ENCODE measurements at regions not wholly inside any gene's neighbourhood (a gene's known extent, or its start where the extent isn't known, plus 50 kb on each side); places are given as distances from the start of the nearest gene placed in this dataset.
A peak's percentile ranks its signal among the peaks of the same experiment; 100 is the strongest.

DNA sequence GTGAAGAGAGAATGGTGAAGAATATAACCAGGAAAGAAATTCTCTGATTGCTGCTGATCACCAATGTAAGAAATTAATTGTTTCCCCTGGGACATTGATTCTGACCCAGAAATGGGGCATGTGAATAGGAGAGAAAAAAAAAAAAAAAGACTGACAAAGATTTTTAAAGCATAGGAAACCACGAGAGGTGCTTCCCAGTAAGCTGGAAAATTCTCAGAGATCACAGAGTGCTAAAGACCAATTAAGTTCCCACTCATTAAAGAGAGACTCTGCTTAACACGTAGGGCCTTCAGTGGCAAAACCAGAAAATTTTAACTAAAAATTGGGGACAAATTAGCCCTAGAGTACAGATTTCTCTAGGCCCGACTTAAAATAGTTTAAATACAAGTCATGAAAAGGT is 604.4 kb downstream of the ARAP2 start:
- Mint-ChIP-seq H3K36me3 (no peaks in the 10 kb centered on the region), H3K27me3 (ENCODE audit: low read depth in 3 of 3) (no peaks in the 10 kb centered on the region), H3K4me3 (no peak overlapping the region), H3K9me3 (peaks cover 3 to 15% (median 9%) of the 10 kb centered on the region in 7 donors), H3K27ac (no peak overlapping the region), H3K4me1 (peaks cover 15% of the 10 kb centered on the region)
- Histone ChIP-seq H3K27ac (ENCODE audit: low read depth in 1 of 2, low read length in 2 of 2) (no peak overlapping the region), H3K27me3 (ENCODE audit: control insufficient read depth in 2 of 2, insufficient read depth in 2 of 2, low read length in 2 of 2) (no peaks in the 10 kb centered on the region), H3K9ac (ENCODE audit: insufficient read depth, low read length, poor library complexity, severe bottlenecking) (no peak overlapping the region), H3K79me2 (ENCODE audit: insufficient read depth, low read length) (no peaks in the 10 kb centered on the region), H3K9me3 (replicated peaks in 1 of 2; ENCODE audit: control insufficient read depth in 1 of 2, insufficient read depth in 1 of 2, low read length in 2 of 2) (peaks cover 0 to 6% of the 10 kb centered on the region in 2 donors), H4K20me1 (ENCODE audit: insufficient read depth, low read length) (no peaks in the 10 kb centered on the region), H3K4me1 (ENCODE audit: control insufficient read depth in 1 of 2, insufficient read depth in 2 of 2, low read length in 2 of 2) (peaks cover 9 to 16% of the 10 kb centered on the region in 2 donors), H3K36me3 (replicated peaks in 1 of 2; ENCODE audit: control insufficient read depth in 1 of 2, insufficient read depth in 2 of 2, low read length in 2 of 2) (no peaks in the 10 kb centered on the region), H2AFZ (ENCODE audit: insufficient read depth, low read depth, low read length, poor library complexity, severe bottlenecking) (no peak overlapping the region), H3K4me2 (replicated peaks; ENCODE audit: extremely low read depth, low read length, poor library complexity, severe bottlenecking) (no peak overlapping the region), H3K4me3 (replicated peaks in 1 of 3; ENCODE audit: low read depth in 2 of 3, low read length in 3 of 3) (no peak overlapping the region)
- TF ChIP-seq, protein P1, sequence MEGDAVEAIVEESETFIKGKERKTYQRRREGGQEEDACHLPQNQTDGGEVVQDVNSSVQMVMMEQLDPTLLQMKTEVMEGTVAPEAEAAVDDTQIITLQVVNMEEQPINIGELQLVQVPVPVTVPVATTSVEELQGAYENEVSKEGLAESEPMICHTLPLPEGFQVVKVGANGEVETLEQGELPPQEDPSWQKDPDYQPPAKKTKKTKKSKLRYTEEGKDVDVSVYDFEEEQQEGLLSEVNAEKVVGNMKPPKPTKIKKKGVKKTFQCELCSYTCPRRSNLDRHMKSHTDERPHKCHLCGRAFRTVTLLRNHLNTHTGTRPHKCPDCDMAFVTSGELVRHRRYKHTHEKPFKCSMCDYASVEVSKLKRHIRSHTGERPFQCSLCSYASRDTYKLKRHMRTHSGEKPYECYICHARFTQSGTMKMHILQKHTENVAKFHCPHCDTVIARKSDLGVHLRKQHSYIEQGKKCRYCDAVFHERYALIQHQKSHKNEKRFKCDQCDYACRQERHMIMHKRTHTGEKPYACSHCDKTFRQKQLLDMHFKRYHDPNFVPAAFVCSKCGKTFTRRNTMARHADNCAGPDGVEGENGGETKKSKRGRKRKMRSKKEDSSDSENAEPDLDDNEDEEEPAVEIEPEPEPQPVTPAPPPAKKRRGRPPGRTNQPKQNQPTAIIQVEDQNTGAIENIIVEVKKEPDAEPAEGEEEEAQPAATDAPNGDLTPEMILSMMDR (IDR thresholded peaks at IDR 0.05) = no peak
- WGBS (ENCODE audit: insufficient coverage) = 86% methylated on average over 1 of the region's 3 CpGs
- intact Hi-C loops (cut with micrococcal nuclease) = no loop called here
- DNase-seq = no peak

DNA sequence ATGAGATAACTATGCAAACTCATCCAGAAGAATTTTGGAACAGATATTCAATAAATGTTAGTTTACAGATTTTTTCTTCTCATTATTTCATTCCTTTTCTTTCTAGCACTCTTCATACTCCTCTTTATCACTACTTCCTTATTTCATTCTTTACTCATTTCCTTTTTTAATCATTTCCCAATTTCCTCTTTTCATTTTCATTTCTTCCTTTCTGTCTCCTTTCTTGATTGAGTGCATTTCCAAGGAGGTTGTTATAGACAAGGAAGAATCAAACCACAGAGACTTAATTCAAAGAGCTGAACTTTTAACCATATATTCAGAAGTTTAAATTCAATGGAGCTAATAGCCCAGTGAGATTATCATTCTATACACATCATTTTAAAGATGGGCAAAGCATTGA is 600.7 kb downstream of the ARAP2 start:
- Mint-ChIP-seq H3K27me3 (ENCODE audit: low read depth in 3 of 3) (no peaks in the 10 kb centered on the region), H3K9me3 (peaks cover 4 to 8% (median 6%) of the 10 kb centered on the region in 7 donors), H3K36me3 (no peaks in the 10 kb centered on the region), H3K27ac (peak overlapping the region in 6 of 7 donors; percentile 28 to 85 (median 59)), H3K4me1 (peaks cover 18% of the 10 kb centered on the region), H3K4me3 (peak overlapping the region in 1 of 2 donors; percentile 1)
- H3K27ac ChIP-seq (ENCODE audit: low read depth in 1 of 2, low read length in 2 of 2) = peak overlapping the region in 1 of 2 donors; percentile 50
- intact Hi-C loops (cut with micrococcal nuclease) = no loop called here
- peak overlapping the region in 1 of 3 experiments; percentile 5 for H3K4me3 ChIP-seq (replicated peaks in 1 of 3; ENCODE audit: low read depth in 2 of 3, low read length in 3 of 3)
- H2AFZ ChIP-seq (ENCODE audit: insufficient read depth, low read depth, low read length, poor library complexity, severe bottlenecking) = no peak overlapping the region
- H3K9me3 ChIP-seq (replicated peaks in 1 of 2; ENCODE audit: control insufficient read depth in 1 of 2, insufficient read depth in 1 of 2, low read length in 2 of 2) = peaks cover 0 to 6% of the 10 kb centered on the region in 2 donors
- H3K9ac ChIP-seq (ENCODE audit: insufficient read depth, low read length, poor library complexity, severe bottlenecking) = no peak overlapping the region
- peak overlapping the region; percentile 11 for H3K4me2 ChIP-seq (replicated peaks; ENCODE audit: extremely low read depth, low read length, poor library complexity, severe bottlenecking)
- TF ChIP-seq, protein P1 (IDR thresholded peaks at IDR 0.05) = no peak
- peaks cover 9 to 18% of the 10 kb centered on the region in 2 donors for H3K4me1 ChIP-seq (ENCODE audit: control insufficient read depth in 1 of 2, insufficient read depth in 2 of 2, low read length in 2 of 2)
- no peaks in the 10 kb centered on the region for H3K36me3 ChIP-seq (replicated peaks in 1 of 2; ENCODE audit: control insufficient read depth in 1 of 2, insufficient read depth in 2 of 2, low read length in 2 of 2)
- no peaks in the 10 kb centered on the region for H3K79me2 ChIP-seq (ENCODE audit: insufficient read depth, low read length)
- peak in 1 of 3 donors; percentile 7 for DNase-seq
- no peaks in the 10 kb centered on the region for H4K20me1 ChIP-seq (ENCODE audit: insufficient read depth, low read length)
- no peaks in the 10 kb centered on the region for H3K27me3 ChIP-seq (ENCODE audit: control insufficient read depth in 2 of 2, insufficient read depth in 2 of 2, low read length in 2 of 2)
